Posterior vena cava (tissue), 2 donors: ENCODE measurements at regions not wholly inside any gene's neighbourhood (a gene's known extent, or its start where the extent isn't known, plus 50 kb on each side); places are given as distances from the start of the nearest gene placed in this dataset.

Experiments
- DNase-seq: peaks from one replicate; pipeline ENCODE4 v3.0.0-alpha.2; 2020; ENCODE audit warnings: low spot score
- intact Hi-C, 2 donors: fragments of 100-400 bp; cut with DNase I; formaldehyde crosslinking; loops; one replicate each; pipeline versions ENCODE4 v1.14.1 to v1.14.2; 2022 to 2023
- donor health status: DM: yes; HTN: yes; CAD: no.
- donor health status: DM: yes; HTN: yes; CAD: no.

- intact Hi-C loops, result no loop called here
Measured at GRCh38 chr10:129085811-129086210, 381.2 kb upstream of the MGMT start.

GRCh38 chr10:129089341-129089740 lies 377.7 kb upstream of the MGMT start:
- DNase-seq, result no peak
- intact Hi-C loops, result no loop called here

More at GRCh38 chr10:129085811-129086210, 381.2 kb upstream of the MGMT start:
- DNase-seq, result no peak

- DNase-seq, result no peak
- intact Hi-C loops, result no loop called here
Measured at GRCh38 chr10:129090165-129090564, 376.9 kb upstream of the MGMT start.

DNA sequence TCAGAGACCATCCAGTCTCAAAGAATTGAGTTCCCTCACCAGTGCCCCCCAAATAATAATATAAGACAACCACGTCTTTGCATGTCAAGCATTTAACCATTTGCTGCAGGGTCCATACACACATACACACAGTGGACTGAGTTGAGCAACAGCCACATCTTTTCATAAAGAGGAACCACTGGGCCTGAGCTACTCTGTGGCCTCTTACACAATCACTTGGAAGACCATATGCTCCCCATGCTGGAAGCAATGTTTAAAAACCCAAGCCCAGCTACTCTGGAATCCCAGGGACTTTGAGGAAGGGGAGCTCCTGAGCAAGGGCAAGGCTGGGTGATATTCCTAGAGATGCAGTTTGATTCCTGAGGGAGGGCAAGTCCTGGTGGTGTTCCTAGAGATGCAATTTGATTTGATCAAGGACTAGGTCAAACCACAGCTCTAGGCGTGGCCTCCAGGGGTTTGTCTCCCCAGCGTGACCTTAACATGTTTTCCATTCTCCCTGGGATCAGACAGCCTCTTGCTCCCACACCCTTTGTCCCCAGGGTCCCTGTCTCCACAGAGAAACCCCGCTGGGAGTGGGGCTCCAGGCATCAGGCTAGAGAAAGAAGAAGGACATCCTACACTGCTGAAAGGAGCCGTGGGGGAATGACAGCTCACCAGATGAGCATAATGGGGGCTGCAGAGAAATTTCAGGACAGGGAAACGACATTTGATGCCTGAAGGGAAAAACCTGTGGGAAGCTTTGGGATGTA lies 376.2 kb upstream of the MGMT start:
- intact Hi-C loops, result no loop called here
- DNase-seq, result no peak

- intact Hi-C loops, result no loop called here
- no peak for DNase-seq
Measured at GRCh38 chr10:129093641-129094040, 373.4 kb upstream of the MGMT start.

DNA sequence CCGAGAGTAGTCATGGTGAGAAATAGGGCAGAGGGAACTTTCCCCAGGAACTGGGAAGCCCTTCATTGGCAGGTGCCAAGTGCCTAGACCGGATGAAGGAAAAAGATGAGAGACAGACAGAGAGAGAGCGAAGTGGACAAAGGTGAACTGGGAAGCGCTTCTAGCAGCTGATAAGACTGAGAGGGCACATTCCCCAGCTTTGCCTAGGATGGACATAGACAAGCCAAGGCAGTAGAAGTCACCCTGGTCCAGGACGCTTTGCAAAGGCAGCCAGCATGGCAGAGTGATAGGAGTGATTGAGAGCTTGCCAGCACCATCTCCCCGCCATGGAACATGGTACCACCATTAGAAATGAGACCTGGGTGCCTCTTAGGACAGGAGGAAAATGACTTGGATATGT lies 372.8 kb upstream of the MGMT start:
- DNase-seq, result no peak
- intact Hi-C loops, result no loop called here

- no peak for DNase-seq
- intact Hi-C loops, result no loop called here
Measured at GRCh38 chr10:129094861-129095260, 372.2 kb upstream of the MGMT start.

GRCh38 chr10:129095680-129096064 lies 371.4 kb upstream of the MGMT start:
- DNase-seq, result no peak
- intact Hi-C loops, result no loop called here

DNA sequence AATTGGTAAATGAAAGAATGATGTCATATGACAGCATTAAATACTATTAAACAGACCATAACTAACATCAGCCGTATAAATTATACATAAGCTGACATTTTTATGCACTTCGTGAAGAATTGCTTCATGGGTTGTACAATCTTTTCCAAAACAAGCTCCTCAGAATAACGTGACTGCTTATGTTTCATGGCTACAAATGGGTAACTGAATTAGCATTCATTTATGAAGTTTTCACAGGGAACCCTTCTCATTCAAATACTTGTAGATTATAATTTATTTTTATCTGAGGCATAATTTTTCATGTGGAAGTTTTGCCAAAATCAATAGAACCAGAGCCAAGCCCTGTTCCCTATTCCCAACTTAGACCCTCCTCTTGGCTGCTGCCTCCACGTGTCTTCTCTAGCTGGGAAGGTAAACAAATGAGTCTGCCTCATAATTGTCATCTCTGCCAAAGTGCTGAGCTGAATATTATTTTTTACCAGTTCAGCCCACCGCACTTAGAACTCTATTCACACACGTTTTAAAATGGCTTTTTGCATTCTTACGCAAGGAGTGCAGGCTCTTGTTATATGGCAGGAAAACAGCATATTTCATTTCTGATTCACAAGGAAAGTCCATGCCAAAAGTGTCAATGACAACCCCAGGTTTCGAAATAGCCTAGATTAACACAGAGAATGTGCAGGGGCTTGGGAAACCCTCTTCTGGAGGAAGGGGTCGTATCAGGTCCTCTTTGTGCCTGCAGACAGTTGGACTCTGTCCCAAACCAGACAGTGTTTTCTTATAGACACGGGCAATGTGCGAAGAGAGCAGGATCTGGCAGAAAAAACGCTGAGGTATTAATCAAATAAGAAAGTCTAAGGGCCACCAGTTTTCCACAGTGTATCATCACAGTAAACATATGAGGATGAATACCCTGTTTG lies 370.7 kb upstream of the MGMT start:
- DNase-seq, result no peak
- intact Hi-C loops, result no loop called here

GRCh38 chr10:129097776-129098330 lies 369.2 kb upstream of the MGMT start:
- no peak for DNase-seq
- intact Hi-C loops, result no loop called here

GRCh38 chr10:129098517-129098916 lies 368.5 kb upstream of the MGMT start:
- DNase-seq, result no peak
- intact Hi-C loops, result no loop called here

- no peak for DNase-seq
- intact Hi-C loops, result no loop called here
Measured at GRCh38 chr10:129099486-129099885, 367.6 kb upstream of the MGMT start.

DNA sequence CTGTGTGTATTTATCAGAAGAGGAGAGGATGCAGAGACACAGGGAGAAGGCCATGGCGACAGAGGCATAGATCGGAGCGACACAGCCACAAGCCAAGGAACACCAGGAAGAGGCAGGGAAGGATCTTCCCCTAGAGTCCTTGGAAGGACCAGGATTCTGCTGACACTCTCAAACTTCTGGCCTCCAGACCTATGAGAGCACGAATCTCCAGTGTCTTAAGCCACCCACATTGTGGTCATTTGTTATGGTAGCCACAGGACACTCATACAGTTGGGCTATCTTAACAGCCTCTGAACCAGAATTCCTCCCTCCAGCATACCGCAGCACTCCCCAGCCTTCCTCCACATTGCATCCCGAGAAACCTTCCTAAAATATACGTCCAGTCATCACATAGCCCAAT lies 367.0 kb upstream of the MGMT start:
- intact Hi-C loops, result no loop called here
- DNase-seq, result no peak

- intact Hi-C loops, result no loop called here
- DNase-seq, result no peak
Measured at GRCh38 chr10:129101232-129101980, 365.6 kb upstream of the MGMT start.

- DNase-seq, result no peak
- intact Hi-C loops, result no loop called here
Measured at GRCh38 chr10:129102906-129103693, 363.9 kb upstream of the MGMT start.

DNA sequence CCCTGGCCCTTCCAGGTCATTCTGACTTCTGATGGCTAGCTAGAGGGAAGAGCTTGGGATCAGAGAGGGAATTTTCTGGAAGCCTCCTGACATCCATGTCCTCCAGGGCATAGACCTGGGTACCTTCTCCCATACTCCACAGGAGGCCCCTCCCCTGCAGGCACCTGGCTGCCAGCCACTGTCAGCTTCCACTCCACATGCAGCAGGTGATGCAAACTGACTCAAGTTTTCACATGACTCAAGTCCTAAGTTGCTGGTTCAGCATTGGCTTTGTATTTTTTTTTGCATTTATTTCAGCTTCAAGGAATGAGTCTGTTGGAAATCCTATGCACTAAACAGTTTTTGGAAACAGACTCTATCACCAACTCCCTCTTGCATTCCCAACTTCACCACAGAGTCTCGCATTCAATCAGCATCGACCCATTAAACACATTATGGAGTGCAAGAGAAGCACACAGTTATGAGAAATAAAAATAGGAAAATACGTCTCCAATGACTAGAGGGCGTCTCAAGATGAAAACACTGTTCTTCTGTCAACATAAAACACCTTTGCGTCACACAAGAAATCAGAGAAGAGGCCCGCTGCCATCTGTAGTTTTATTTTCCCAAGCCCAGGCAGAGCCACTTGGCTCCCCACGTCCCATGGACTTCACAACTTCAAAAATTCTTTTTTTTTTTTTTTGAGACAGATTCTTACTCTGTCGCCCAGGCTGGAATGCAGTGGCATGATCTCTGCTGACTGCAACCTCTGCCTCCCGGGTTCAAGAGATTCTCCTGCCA lies 362.6 kb upstream of the MGMT start:
- no peak for DNase-seq
- intact Hi-C loops, result no loop called here

GRCh38 chr10:129105266-129105665 lies 361.8 kb upstream of the MGMT start:
- intact Hi-C loops, result no loop called here
- DNase-seq, result no peak

GRCh38 chr10:129106314-129106713 lies 360.7 kb upstream of the MGMT start:
- intact Hi-C loops, result no loop called here

More at GRCh38 chr10:129106314-129106713, 360.7 kb upstream of the MGMT start:
- DNase-seq, result no peak
